ENCODE measurements at regions not wholly inside any gene's neighbourhood (a gene's known extent, or its start where the extent isn't known, plus 50 kb on each side); places are given as distances from the start of the nearest gene placed in this dataset.

- H3K27ac ChIP-seq, result no peak overlapping the region
- H3K36me3 ChIP-seq (replicated peaks), result no peaks in the 10 kb centered on the region
- no peak overlapping the region for H3K4me3 ChIP-seq (ENCODE audit: low read depth, low read length)
- DNase-seq, result no peak
- TF ChIP-seq CTCF (IDR thresholded peaks at IDR 0.05; ENCODE audit: low read depth, low read length, missing control alignments), result no peak
- in situ Hi-C loops (cut with HindIII; ENCODE audit: low pct_ligation_motif_present, low sequenced_read_pairs), result no loop called here
- H3K27me3 ChIP-seq (replicated peaks), result no peaks in the 10 kb centered on the region
Measured at GRCh38 chr18:27695503-27695902, 481.4 kb downstream of the CDH2 start.

DNA sequence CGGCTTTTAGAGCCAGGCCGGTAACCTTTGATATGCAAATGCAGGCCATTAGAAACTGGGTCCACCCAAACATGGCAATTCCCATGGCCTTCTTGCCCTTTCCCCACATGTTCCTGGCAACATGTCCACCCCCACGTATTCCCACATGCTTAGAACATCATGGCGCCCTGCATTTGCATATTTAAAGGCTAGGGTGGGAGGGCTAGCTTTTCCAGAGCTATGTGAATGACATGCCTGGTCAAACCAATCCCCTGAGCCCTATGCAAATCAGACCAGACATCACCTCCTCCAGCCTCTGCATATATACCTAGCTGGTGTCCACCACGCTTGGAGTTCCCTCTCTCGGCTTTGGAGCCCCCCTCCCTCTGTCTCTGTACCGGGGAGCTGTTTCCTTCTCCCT, 481.9 kb downstream of the CDH2 start:
- no peak for DNase-seq
- in situ Hi-C loops (cut with HindIII; ENCODE audit: low pct_ligation_motif_present, low sequenced_read_pairs), result no loop called here
- no peaks in the 10 kb centered on the region for H3K36me3 ChIP-seq (replicated peaks)
- no peak overlapping the region for H3K4me3 ChIP-seq (ENCODE audit: low read depth, low read length)
- H3K27ac ChIP-seq, result no peak overlapping the region
- H3K27me3 ChIP-seq (replicated peaks), result no peaks in the 10 kb centered on the region
- no peak for TF ChIP-seq CTCF (IDR thresholded peaks at IDR 0.05; ENCODE audit: low read depth, low read length, missing control alignments)

DNA sequence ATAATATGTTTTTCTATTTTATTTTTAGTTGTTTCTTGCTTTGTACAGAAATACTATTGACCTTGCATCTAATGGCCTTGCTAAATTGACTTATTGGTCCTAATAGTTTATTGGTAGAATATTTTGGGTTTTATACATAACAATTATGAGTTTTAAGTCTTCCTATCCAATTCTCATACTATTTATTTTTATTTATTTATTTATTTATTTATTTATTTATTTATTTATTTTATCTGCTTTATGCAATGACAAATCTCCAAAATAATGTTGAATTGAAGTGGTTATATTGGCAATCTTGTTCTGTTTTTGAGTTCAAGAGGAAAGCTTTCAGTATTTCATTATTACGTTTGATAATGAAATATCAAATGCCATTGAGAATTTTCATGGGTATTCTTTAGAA, 488.3 kb downstream of the CDH2 start:
- DNase-seq, result no peak
- no peak for TF ChIP-seq CTCF (IDR thresholded peaks at IDR 0.05; ENCODE audit: low read depth, low read length, missing control alignments)
- Histone ChIP-seq H3K36me3 (replicated peaks) (no peaks in the 10 kb centered on the region), H3K4me3 (ENCODE audit: low read depth, low read length) (no peak overlapping the region), H3K27me3 (replicated peaks) (no peaks in the 10 kb centered on the region), H3K27ac (no peak overlapping the region)
- in situ Hi-C loops (cut with HindIII; ENCODE audit: low pct_ligation_motif_present, low sequenced_read_pairs), result no loop called here

GRCh38 chr18:27687351-27687979, 489.5 kb downstream of the CDH2 start:
- Histone ChIP-seq H3K27me3 (replicated peaks) (no peaks in the 10 kb centered on the region), H3K36me3 (replicated peaks) (no peaks in the 10 kb centered on the region), H3K4me3 (ENCODE audit: low read depth, low read length) (no peak overlapping the region), H3K27ac (no peak overlapping the region)
- TF ChIP-seq CTCF (IDR thresholded peaks at IDR 0.05; ENCODE audit: low read depth, low read length, missing control alignments), result no peak
- DNase-seq, result no peak
- in situ Hi-C loops (cut with HindIII; ENCODE audit: low pct_ligation_motif_present, low sequenced_read_pairs), result no loop called here

GRCh38 chr18:27685807-27686412, 491.0 kb downstream of the CDH2 start:
- no peaks in the 10 kb centered on the region for H3K27me3 ChIP-seq (replicated peaks)
- in situ Hi-C loops (cut with HindIII; ENCODE audit: low pct_ligation_motif_present, low sequenced_read_pairs), result no loop called here
- DNase-seq, result peak; percentile 60
- H3K4me3 ChIP-seq (ENCODE audit: low read depth, low read length), result no peak overlapping the region
- no peak overlapping the region for H3K27ac ChIP-seq
- no peaks in the 10 kb centered on the region for H3K36me3 ChIP-seq (replicated peaks)
- TF ChIP-seq CTCF (IDR thresholded peaks at IDR 0.05; ENCODE audit: low read depth, low read length, missing control alignments), result peak; percentile 85

GRCh38 chr18:27685091-27685490, 491.8 kb downstream of the CDH2 start:
- TF ChIP-seq CTCF (IDR thresholded peaks at IDR 0.05; ENCODE audit: low read depth, low read length, missing control alignments), result no peak
- no peak for DNase-seq
- in situ Hi-C loops (cut with HindIII; ENCODE audit: low pct_ligation_motif_present, low sequenced_read_pairs), result no loop called here
- Histone ChIP-seq H3K36me3 (replicated peaks) (no peaks in the 10 kb centered on the region), H3K4me3 (ENCODE audit: low read depth, low read length) (no peak overlapping the region), H3K27me3 (replicated peaks) (no peaks in the 10 kb centered on the region), H3K27ac (no peak overlapping the region)

All from brain microvascular endothelial cell (primary cell).